ENCODE measurements at regions not wholly inside any gene's neighbourhood (a gene's known extent, or its start where the extent isn't known, plus 50 kb on each side); places are given as distances from the start of the nearest gene placed in this dataset.

GRCh38 chr5:30405821-30406220 is 787.7 kb upstream of the CDH6 start:
- Mint-ChIP-seq H3K36me3 (ENCODE audit: insufficient read depth, unreplicated experiment) (no peaks in the 10 kb centered on the region), H3K4me3 (ENCODE audit: low read depth, unreplicated experiment) (no peak overlapping the region), H3K27ac (ENCODE audit: unreplicated experiment) (no peak overlapping the region), H3K27me3 (ENCODE audit: unreplicated experiment) (no peaks in the 10 kb centered on the region), H3K4me1 (ENCODE audit: low read depth, unreplicated experiment) (no peaks in the 10 kb centered on the region), H3K9me3 (ENCODE audit: low read depth, unreplicated experiment) (peaks cover 12% of the 10 kb centered on the region)
- no peak for DNase-seq
- no TSS peak for BruUV-seq (replicated peaks)
- CTCF ChIA-PET, result no interaction called here
- intact Hi-C loops (cut with micrococcal nuclease; ENCODE audit: unreplicated experiment), result no loop called here
- TF ChIP-seq, protein P1, sequence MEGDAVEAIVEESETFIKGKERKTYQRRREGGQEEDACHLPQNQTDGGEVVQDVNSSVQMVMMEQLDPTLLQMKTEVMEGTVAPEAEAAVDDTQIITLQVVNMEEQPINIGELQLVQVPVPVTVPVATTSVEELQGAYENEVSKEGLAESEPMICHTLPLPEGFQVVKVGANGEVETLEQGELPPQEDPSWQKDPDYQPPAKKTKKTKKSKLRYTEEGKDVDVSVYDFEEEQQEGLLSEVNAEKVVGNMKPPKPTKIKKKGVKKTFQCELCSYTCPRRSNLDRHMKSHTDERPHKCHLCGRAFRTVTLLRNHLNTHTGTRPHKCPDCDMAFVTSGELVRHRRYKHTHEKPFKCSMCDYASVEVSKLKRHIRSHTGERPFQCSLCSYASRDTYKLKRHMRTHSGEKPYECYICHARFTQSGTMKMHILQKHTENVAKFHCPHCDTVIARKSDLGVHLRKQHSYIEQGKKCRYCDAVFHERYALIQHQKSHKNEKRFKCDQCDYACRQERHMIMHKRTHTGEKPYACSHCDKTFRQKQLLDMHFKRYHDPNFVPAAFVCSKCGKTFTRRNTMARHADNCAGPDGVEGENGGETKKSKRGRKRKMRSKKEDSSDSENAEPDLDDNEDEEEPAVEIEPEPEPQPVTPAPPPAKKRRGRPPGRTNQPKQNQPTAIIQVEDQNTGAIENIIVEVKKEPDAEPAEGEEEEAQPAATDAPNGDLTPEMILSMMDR (IDR thresholded peaks at IDR 0.05; ENCODE audit: unreplicated experiment), result no peak

DNA sequence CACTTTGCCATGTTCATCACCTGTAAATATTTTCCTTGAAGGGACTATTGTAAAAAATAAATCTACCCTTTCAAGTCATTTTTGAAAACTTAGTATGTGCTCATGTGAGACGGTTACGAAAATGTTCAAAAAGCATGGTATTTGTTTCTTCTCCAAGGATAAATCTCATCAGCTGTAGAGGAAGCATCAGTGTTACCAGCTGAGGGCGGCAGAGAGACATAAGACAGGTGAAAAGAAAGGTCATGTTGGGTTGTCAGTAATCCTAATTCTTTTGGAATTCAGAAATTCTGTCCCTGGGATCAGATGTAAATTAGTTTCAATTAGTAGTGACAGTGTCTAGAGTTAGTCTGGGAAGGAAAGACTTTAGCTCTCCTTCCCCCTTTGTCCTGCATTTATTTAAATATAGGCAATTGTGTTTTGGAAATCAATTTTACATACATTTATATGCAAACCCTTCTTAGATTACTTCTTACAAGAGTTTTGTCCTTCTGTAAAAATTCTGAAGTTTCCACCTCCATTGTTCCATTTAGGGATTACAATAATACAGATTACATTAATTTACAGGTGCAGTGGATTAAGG is 791.9 kb upstream of the CDH6 start:
- peak; percentile 54 for DNase-seq
- H3K4me3 Mint-ChIP-seq (ENCODE audit: low read depth, unreplicated experiment), result no peak overlapping the region
- H3K9me3 Mint-ChIP-seq (ENCODE audit: low read depth, unreplicated experiment), result peaks cover 6% of the 10 kb centered on the region
- CTCF ChIA-PET, result interaction anchor here (1.0 to 1.3 kb wide), 2 partner anchors 10 to 785 kb away, joined by 3 read pairs; no protein-coding TSS in a partner anchor
- H3K27ac Mint-ChIP-seq (ENCODE audit: unreplicated experiment), result no peak overlapping the region
- H3K27me3 Mint-ChIP-seq (ENCODE audit: unreplicated experiment), result no peaks in the 10 kb centered on the region
- H3K36me3 Mint-ChIP-seq (ENCODE audit: insufficient read depth, unreplicated experiment), result no peaks in the 10 kb centered on the region
- no TSS peak for BruUV-seq (replicated peaks)
- H3K4me1 Mint-ChIP-seq (ENCODE audit: low read depth, unreplicated experiment), result no peaks in the 10 kb centered on the region
- TF ChIP-seq, protein P1 (IDR thresholded peaks at IDR 0.05; ENCODE audit: unreplicated experiment), result no peak
- intact Hi-C loops (cut with micrococcal nuclease; ENCODE audit: unreplicated experiment), result loop anchor here (1.0 to 5.0 kb wide), 2 partner anchors 796 to 831 kb away; no protein-coding TSS in a partner anchor

DNA sequence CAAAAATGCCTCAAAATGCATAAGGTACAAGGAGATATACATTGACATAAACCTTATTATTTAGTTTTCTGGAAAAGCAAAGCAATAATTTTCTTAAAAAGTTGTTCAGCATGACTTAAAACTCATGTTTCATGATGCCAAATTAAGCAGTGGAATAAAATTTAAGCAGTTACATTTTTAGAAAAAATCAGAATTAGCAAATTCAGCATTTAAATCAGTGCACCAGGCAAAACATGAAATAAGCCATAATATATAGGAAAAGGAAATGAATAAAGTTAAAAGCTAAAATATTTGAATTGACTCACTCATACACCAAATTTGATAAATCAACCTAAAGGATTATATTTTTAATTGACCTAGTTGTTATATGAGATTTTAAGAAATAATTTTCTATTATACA is 795.1 kb upstream of the CDH6 start:
- Mint-ChIP-seq H3K27ac (ENCODE audit: unreplicated experiment) (no peak overlapping the region), H3K27me3 (ENCODE audit: unreplicated experiment) (no peaks in the 10 kb centered on the region), H3K4me3 (ENCODE audit: low read depth, unreplicated experiment) (no peak overlapping the region), H3K9me3 (ENCODE audit: low read depth, unreplicated experiment) (no peaks in the 10 kb centered on the region), H3K4me1 (ENCODE audit: low read depth, unreplicated experiment) (no peaks in the 10 kb centered on the region), H3K36me3 (ENCODE audit: insufficient read depth, unreplicated experiment) (no peaks in the 10 kb centered on the region)
- TF ChIP-seq, protein P1 (IDR thresholded peaks at IDR 0.05; ENCODE audit: unreplicated experiment), result no peak
- no peak for DNase-seq
- intact Hi-C loops (cut with micrococcal nuclease; ENCODE audit: unreplicated experiment), result no loop called here
- no TSS peak for BruUV-seq (replicated peaks)
- CTCF ChIA-PET, result no interaction called here

DNA sequence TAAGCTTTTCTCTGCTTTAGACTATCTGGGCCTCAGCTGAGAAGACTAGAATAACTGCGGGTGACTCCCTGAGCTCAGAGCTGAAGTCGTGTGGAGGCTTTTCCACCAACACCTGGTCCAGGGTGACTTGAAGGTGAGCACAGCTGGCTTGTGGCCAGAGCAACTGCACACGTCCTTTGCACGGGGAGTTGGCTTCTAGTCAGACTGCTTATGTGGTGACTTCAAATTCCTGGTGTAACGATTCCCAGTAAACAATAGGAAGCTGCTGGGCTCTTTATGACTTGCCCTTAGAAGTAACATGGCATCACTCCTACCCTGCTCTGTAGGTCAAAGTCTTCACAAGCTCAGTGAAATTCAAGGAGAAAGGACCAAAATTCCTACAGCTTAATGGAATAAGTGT is 800.6 kb upstream of the CDH6 start:
- no peaks in the 10 kb centered on the region for H3K36me3 Mint-ChIP-seq (ENCODE audit: insufficient read depth, unreplicated experiment)
- H3K4me1 Mint-ChIP-seq (ENCODE audit: low read depth, unreplicated experiment), result no peaks in the 10 kb centered on the region
- no peak overlapping the region for H3K27ac Mint-ChIP-seq (ENCODE audit: unreplicated experiment)
- CTCF ChIA-PET, result no interaction called here
- no TSS peak for BruUV-seq (replicated peaks)
- H3K27me3 Mint-ChIP-seq (ENCODE audit: unreplicated experiment), result no peaks in the 10 kb centered on the region
- intact Hi-C loops (cut with micrococcal nuclease; ENCODE audit: unreplicated experiment), result no loop called here
- no peak for DNase-seq
- TF ChIP-seq, protein P1 (IDR thresholded peaks at IDR 0.05; ENCODE audit: unreplicated experiment), result no peak
- H3K9me3 Mint-ChIP-seq (ENCODE audit: low read depth, unreplicated experiment), result peaks cover 2% of the 10 kb centered on the region
- no peak overlapping the region for H3K4me3 Mint-ChIP-seq (ENCODE audit: low read depth, unreplicated experiment)
